GM12865 (cell line): ENCODE measurements at regions not wholly inside any gene's neighbourhood (a gene's known extent, or its start where the extent isn't known, plus 50 kb on each side); places are given as distances from the start of the nearest gene placed in this dataset.

ENCODE experiments used
- DNase-seq: peaks from one replicate; pipeline ENCODE4 v3.0.0; 2010; ENCODE audit warnings: low read depth
- H3K4me3 ChIP-seq: 2 replicates; pipeline ENCODE4 v1.5.1; 2011; ENCODE audit warnings: mild to moderate bottlenecking, low read depth, low read length, control low read depth
- TF ChIP-seq, protein P1 (sequence below): IDR thresholded peaks from 2 replicates; pipeline ENCODE4 v1.5.1; 2011; ENCODE audit warnings: low read length, control low read depth, low read depth, inconsistent platforms; ENCODE audit not compliant: insufficient read depth; ENCODE audit errors: missing control alignments

DNA sequence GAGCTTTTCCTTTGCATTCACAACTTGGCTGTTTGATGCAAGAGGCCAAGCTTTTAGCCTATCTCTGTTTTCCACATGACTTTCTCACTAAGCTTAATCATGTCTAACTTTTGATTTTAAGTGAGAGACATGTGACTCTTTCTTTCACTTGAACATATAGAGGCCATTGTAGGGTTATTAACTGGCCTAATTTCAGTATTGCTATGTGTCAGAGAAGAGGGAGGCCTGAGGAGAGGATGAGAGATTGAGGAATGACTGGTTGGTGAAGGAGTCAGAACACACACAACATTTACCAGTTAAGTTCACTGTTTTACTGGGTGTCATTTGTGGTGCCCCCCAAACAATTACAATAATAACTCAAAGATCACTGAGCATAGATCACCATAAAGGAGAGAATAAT is 193.5 kb downstream of the CYYR1 start:
- no peak overlapping the region for H3K4me3 ChIP-seq
- TF ChIP-seq, protein P1, sequence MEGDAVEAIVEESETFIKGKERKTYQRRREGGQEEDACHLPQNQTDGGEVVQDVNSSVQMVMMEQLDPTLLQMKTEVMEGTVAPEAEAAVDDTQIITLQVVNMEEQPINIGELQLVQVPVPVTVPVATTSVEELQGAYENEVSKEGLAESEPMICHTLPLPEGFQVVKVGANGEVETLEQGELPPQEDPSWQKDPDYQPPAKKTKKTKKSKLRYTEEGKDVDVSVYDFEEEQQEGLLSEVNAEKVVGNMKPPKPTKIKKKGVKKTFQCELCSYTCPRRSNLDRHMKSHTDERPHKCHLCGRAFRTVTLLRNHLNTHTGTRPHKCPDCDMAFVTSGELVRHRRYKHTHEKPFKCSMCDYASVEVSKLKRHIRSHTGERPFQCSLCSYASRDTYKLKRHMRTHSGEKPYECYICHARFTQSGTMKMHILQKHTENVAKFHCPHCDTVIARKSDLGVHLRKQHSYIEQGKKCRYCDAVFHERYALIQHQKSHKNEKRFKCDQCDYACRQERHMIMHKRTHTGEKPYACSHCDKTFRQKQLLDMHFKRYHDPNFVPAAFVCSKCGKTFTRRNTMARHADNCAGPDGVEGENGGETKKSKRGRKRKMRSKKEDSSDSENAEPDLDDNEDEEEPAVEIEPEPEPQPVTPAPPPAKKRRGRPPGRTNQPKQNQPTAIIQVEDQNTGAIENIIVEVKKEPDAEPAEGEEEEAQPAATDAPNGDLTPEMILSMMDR = no peak
- DNase-seq = no peak

DNA sequence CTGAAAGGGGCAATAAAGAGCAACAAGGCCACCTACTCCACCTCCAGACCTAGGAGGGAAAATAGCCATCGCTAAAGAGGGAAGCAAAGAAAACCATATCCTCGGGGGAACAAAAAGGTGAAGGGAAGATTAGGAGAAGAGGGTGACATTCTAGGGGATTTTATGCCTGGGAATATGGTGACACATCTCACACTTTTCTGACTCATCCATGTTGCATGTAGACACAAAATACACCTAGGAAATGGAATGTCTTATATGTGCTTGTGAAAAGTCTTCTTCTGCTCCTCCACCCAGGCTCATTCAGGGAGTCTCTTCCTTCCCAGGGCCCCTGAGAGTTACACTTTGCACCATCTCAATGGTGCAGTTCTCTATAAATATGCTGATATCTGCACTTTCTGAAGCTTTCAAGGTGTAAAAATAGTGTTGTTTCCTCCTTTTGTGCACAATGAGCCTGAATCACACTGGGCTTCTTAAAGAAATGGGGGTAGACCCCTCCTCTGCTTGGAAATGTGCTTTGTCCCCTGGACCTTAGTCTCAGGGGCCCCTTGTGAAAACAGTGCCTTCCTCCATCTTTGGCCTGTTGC is 195.9 kb downstream of the CYYR1 start:
- no peak overlapping the region for H3K4me3 ChIP-seq
- TF ChIP-seq, protein P1 = no peak
- no peak for DNase-seq

DNA sequence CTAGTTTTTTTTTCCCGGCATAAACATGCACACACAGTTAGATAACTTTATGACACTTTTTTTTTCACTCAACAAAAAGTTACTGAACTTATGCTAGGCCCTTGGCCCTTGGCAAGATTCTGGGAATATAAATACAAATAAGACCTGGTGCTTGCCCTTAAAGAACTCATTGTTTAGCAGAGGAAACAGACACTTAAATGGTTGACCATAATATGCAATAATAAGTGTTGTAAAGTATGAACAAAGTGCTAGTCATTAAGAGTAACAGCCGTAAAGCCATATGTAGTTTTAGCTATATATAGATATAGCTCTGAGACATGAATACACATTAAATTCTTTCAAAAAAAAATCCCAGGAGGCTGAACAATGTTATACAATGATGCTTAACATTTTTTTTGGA is 198.3 kb downstream of the CYYR1 start:
- no peak overlapping the region for H3K4me3 ChIP-seq
- DNase-seq = no peak
- TF ChIP-seq, protein P1 = no peak

DNA sequence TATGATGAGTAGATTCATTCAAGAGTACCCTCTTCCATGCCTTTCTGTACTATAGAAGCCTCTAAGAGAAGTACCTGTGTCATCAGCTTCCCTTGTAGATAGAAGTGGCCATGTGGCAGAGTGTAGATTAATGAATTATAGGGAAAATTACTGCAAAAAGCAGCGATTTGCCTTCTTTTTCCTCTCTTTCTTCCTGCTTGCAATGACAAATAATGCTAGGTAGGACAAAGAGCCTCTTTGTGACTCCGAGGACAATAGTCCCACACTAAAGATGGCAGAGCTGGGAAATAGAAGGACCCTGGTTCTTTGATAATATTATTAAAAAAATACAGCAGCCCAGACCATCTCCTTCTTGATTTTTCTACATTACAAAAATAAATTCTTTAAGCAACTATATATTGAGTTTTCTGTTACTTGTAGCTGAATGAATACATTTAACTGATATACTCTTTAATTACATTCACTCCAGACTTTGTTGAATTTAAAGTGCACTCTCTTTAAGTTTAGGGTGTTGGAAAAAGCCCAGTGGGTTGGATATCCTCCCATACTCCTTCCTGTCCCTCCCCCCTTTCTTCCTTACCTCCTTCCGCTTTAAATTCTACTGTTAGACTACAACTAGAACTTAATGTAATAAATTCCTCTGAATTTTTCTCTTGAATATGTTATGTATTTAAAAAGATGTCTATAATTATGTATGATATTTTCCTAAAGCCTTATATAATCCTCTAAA is 198.2 kb upstream of the APP start:
- no peak for DNase-seq
- no peak overlapping the region for H3K4me3 ChIP-seq
- TF ChIP-seq, protein P1 = no peak

DNA sequence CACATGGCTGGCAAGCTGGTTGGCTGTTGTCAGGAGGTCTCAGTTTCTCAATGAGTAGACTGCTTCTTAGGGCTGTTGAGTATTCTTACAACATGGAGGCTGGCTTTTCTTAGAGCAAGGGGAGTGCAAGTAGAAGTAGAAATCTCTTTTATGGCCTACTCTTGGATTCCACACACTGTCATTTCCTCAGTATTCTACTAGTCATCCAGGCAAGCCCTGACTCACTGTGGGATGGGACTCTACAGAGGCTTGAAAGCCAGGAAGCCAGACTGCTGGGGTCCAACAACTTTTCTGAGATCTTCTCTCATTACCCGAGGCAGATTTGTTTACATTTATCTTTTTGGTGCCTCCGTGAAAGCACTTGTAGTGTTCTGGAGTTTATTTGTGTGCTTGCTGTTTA is 196.2 kb upstream of the APP start:
- no peak overlapping the region for H3K4me3 ChIP-seq
- no peak for DNase-seq
- TF ChIP-seq, protein P1 = no peak

DNA sequence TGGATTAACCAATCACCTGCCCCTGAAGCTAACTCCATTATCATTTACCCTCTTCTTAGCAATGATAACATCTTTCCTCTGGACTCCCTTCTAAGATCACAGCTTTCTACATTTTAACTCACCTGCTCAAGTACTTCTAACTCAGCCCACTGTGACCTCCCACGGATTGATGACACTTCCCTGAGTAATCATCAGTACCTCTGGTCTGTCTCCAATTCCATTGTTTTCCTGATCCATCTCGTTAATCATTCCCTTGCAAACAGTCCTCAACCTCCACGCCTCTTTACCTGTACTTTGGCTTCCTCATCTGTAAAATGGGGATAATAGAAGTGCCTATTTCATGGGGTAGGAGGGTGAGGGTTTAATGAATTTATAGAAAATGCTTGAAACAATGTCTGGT is 195.3 kb upstream of the APP start:
- TF ChIP-seq, protein P1 = no peak
- no peak for DNase-seq
- no peak overlapping the region for H3K4me3 ChIP-seq

DNA sequence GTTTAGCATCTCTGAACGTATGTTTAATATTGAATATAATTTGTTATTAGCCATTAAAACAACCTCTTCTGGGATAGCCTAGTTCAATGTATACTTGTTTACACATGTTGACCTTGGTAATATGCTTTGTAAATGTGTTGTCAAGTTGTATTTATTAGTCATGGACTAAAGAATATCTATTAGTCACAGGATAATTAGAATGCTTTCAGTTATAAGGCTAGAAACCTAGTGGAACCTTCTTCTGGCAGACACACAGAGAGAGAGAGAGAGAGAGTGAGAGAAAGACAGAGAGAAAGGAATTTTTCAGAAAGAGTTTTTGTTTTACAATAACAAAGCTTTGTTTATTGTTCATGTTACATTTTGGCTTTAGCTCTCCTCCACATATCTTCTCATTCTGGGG is 181.1 kb upstream of the APP start:
- no peak for DNase-seq
- TF ChIP-seq, protein P1 = no peak
- H3K4me3 ChIP-seq = no peak overlapping the region
